CD4-positive, alpha-beta T cell treated with Interleukin-2 at 100 ng/mL for 4 hours (primary cell): ENCODE measurements at regions not wholly inside any gene's neighbourhood (a gene's known extent, or its start where the extent isn't known, plus 50 kb on each side); places are given as distances from the start of the nearest gene placed in this dataset.
"Not testable (repeated sequence)": the region's sequence is repeated elsewhere in the genome, so short reads cannot be mapped to it uniquely, and the experiment has no call there.

ENCODE experiments used
- DNase-seq: peaks from one replicate; pipeline ENCODE4 v3.0.0-alpha.2; 2020; ENCODE audit warnings: low spot score

- peak; percentile 61 for DNase-seq
These were observed 65.2 kb downstream of the CCDC195 start for GRCh38 chr2:224650815-224651439.

DNA sequence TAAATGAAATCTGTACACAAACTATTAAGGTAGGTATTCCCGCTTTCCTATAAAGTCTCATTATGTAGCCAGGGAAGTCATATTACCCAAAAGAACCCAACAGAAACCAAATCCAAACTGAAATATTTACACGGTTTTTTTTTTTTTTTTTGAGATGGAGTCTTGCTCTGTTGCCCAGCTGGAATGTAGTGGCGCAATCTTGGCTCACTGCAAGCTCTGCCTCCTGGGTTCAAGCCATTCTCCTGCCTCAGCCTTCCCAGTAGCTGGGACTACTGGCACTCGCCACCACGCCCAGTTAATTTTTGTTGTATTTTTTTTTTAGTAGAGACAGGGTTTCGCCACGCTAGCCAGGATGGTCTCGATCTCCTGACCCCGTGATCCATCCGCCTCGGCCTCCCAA, 62.5 kb upstream of the CUL3 start:
- DNase-seq = not testable (repeated sequence)

GRCh38 chr2:224646242-224646846, 61.2 kb upstream of the CUL3 start:
- DNase-seq = peak; percentile 15

- no peak for DNase-seq
These were observed 60.6 kb upstream of the CUL3 start for GRCh38 chr2:224645722-224646121.

DNA sequence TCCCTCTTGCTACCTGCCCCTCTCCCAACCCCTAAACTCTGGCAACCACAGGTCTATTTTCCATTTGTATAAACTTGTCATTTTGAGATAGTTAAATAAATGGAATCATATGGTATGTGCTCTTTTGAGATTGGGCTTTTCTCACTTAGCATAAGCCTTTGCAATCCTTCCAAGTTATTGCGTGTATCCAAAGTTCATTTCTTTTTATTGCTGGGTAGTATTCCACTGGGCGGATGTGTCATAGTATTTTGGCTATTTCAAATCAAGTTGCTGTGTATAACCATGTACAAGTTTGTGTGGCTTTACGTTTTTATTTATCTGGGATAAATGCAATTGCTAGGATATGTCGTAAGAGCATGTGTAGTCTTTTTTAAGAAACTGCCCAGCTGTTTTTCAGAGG, 55.5 kb upstream of the CUL3 start:
- no peak for DNase-seq

DNA sequence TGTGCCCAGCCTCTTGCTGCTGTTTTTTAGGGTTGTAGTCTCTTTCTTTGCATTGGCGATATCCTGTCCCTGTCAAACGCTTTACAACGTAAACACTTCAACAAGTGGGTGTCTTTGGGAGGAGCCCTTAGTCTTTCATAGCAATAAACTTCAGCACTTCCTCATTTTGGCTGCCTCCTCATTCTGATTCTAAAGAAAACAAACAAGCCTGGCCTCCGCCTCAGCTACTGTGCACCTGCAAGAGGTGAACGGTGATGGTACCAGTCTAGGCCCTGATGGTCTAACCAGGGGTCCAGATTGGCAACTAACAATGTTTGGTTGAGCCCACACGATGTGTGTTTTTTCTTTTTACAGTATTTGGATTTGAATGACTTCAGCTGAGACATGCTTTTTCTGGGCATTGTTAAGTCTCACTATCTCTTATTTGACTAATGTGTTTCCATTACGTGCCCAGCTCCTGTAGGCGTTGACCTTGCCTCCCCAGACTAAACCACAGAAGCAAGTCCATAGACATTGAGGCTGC, 53.2 kb upstream of the CUL3 start:
- DNase-seq = peak; percentile 8
